Mesendoderm (in vitro differentiated cells): ENCODE measurements at regions not wholly inside any gene's neighbourhood (a gene's known extent, or its start where the extent isn't known, plus 50 kb on each side); places are given as distances from the start of the nearest gene placed in this dataset.

Source experiments
- DNase-seq: peaks from one replicate; pipeline ENCODE4 v3.0.0; 2013
- H2AK5ac ChIP-seq: 2 replicates; pipeline ENCODE4 v1.6.1; 2013; ENCODE audit warnings: low read length, inconsistent platforms
- H2BK120ac ChIP-seq: 2 replicates; pipeline ENCODE4 v1.6.1; 2013; ENCODE audit warnings: low read depth, mild to moderate bottlenecking, low read length, moderate library complexity, mixed read lengths
- H2BK15ac ChIP-seq: replicated peaks from 2 replicates; pipeline ENCODE4 v1.6.1; 2013; ENCODE audit warnings: low read depth, mild to moderate bottlenecking, moderate library complexity
- H2BK5ac ChIP-seq: 2 replicates; pipeline ENCODE4 v1.6.1; 2013; ENCODE audit warnings: low read length, inconsistent platforms
- H3K18ac ChIP-seq: 2 replicates; pipeline ENCODE4 v1.6.1; 2013; ENCODE audit warnings: mild to moderate bottlenecking, low read length, mixed read lengths
- H3K23ac ChIP-seq: one replicate; pipeline ENCODE4 v1.6.1; 2013; ENCODE audit warnings: low read length
- H3K27ac ChIP-seq: 2 replicates; pipeline ENCODE4 v1.5.1; 2013; ENCODE audit warnings: low read depth, mild to moderate bottlenecking, inconsistent platforms, low read length, moderate library complexity
- H3K27me3 ChIP-seq: 2 replicates; pipeline ENCODE4 v1.6.1; 2013; ENCODE audit warnings: low read length, control low read depth, mild to moderate bottlenecking, inconsistent platforms; ENCODE audit not compliant: insufficient read depth, poor library complexity
- H3K36me3 ChIP-seq: 2 replicates; pipeline ENCODE4 v1.6.1; 2013; ENCODE audit warnings: low read length, inconsistent platforms; ENCODE audit not compliant: control insufficient read depth, insufficient read depth
- H3K4ac ChIP-seq: one replicate; pipeline ENCODE4 v1.6.1; 2013; ENCODE audit warnings: low read depth, mild to moderate bottlenecking, low read length, moderate library complexity
- H3K4me1 ChIP-seq: 2 replicates; pipeline ENCODE4 v1.6.1; 2013; ENCODE audit warnings: low read depth, low read length, inconsistent platforms; ENCODE audit not compliant: control insufficient read depth
- H3K4me2 ChIP-seq: 2 replicates; pipeline ENCODE4 v1.6.1; 2013; ENCODE audit warnings: low read length
- H3K4me3 ChIP-seq: 2 replicates; pipeline ENCODE4 v1.5.1; 2013; ENCODE audit warnings: mild to moderate bottlenecking, low read length
- H3K56ac ChIP-seq: one replicate; pipeline ENCODE4 v1.6.1; 2013; ENCODE audit warnings: low read length
- H3K79me1 ChIP-seq: 2 replicates; pipeline ENCODE4 v1.6.1; 2013; ENCODE audit warnings: low read length, inconsistent platforms
- H3K79me2 ChIP-seq: 2 replicates; pipeline ENCODE4 v1.6.1; 2013; ENCODE audit warnings: mild to moderate bottlenecking, low read length; ENCODE audit not compliant: control insufficient read depth, insufficient read depth
- H3K9ac ChIP-seq: 2 replicates; pipeline ENCODE4 v1.6.1; 2013; ENCODE audit warnings: low read length, inconsistent platforms
- H4K5ac ChIP-seq: one replicate; pipeline ENCODE4 v1.6.1; 2013; ENCODE audit warnings: low read length
- H4K8ac ChIP-seq: one replicate; pipeline ENCODE4 v1.6.1; 2013; ENCODE audit warnings: low read depth, mild to moderate bottlenecking, control low read depth, low read length, moderate library complexity
- WGBS: extraction: QIAGEN DNeasy Blood & Tissue Kit; methylation state at CpG from one replicate; pipeline ENCODE4 v1.1.7; 2013; ENCODE audit warnings: low lambda C conversion rate, missing lambda C conversion rate; ENCODE audit not compliant: insufficient coverage; ENCODE audit errors: extremely low coverage; 5-methylcytosine and 5-hydroxymethylcytosine counted together

DNA sequence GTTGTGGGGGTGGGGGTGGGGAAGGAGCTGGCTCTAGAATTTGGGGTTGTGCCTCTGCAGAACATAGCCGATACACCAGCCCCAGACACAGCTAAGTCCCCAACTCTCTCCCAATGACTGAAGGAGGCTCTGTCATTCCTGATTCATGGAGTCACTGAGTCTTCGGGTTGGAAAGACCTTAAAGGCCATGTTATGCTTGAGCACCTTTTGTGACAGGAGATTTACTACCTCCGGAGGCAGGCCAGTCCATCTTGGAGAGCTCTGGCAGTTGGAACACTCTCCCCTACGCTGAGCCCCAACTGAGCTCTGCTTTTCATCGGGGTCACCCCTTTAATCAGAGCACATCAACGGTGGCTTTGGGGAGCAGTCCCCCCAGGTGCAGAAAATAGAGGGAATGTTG lies 284.4 kb upstream of the GJB5 start:
- no peak for DNase-seq
- Histone ChIP-seq H3K36me3 (no peaks in the 10 kb centered on the region), H4K8ac (no peak overlapping the region), H3K56ac (no peak overlapping the region), H3K27ac (no peak overlapping the region), H3K27me3 (no peaks in the 10 kb centered on the region), H2BK120ac (no peak overlapping the region), H3K4me1 (no peaks in the 10 kb centered on the region), H2BK15ac (no peak overlapping the region), H3K23ac (no peak overlapping the region), H3K4me2 (no peak overlapping the region), H3K9ac (no peak overlapping the region), H2BK5ac (no peak overlapping the region), H3K4ac (no peak overlapping the region), H3K18ac (no peak overlapping the region), H4K5ac (no peak overlapping the region), H3K79me1 (no peaks in the 10 kb centered on the region), H2AK5ac (no peak overlapping the region), H3K4me3 (no peak overlapping the region), H3K79me2 (no peaks in the 10 kb centered on the region)
- WGBS = no CpG with 5 or more reads among the region's 6 CpGs

GRCh38 chr1:34474566-34474965 lies 280.3 kb upstream of the GJB5 start:
- H3K27me3 ChIP-seq = no peaks in the 10 kb centered on the region
- no peak overlapping the region for H4K5ac ChIP-seq
- DNase-seq = no peak
- no peak overlapping the region for H2AK5ac ChIP-seq
- H2BK15ac ChIP-seq = no peak overlapping the region
- no peak overlapping the region for H3K23ac ChIP-seq
- no peak overlapping the region for H3K4me3 ChIP-seq
- H3K4me1 ChIP-seq = no peaks in the 10 kb centered on the region
- H3K56ac ChIP-seq = no peak overlapping the region
- no peak overlapping the region for H3K18ac ChIP-seq
- H3K36me3 ChIP-seq = no peaks in the 10 kb centered on the region
- H2BK120ac ChIP-seq = no peak overlapping the region
- no peak overlapping the region for H3K4ac ChIP-seq
- no peak overlapping the region for H3K27ac ChIP-seq
- WGBS = no CpG with 5 or more reads among the region's 5 CpGs
- no peaks in the 10 kb centered on the region for H3K79me1 ChIP-seq
- no peaks in the 10 kb centered on the region for H3K79me2 ChIP-seq
- H3K9ac ChIP-seq = no peak overlapping the region
- H4K8ac ChIP-seq = no peak overlapping the region
- H2BK5ac ChIP-seq = no peak overlapping the region
- no peak overlapping the region for H3K4me2 ChIP-seq

GRCh38 chr1:34476371-34476770 lies 278.5 kb upstream of the GJB5 start:
- no peaks in the 10 kb centered on the region for H3K36me3 ChIP-seq

DNA sequence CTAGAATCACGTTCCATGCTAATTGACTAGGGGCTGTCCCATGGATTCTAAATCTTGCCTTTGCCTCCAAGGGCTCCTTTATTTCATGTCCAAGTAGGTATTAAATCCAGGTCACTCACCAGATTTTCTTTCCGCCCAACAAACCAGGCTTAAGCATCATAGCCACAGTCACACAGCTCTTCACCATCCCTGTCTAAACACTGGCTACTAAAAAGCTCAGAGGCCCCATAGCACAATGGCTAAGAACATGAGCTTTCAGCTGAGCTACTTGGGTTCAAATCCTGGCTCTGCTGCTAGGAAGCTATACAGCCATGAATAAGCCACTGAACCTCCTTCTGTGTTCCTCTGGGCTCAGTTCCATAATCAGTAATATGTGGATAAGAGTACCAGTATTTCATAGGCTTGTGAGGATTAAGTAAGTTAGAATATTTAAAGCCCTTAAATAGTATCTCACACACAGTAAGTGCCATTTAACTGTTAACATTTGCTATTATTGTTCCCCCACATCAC lies 277.2 kb upstream of the GJB5 start:
- H3K27me3 ChIP-seq = no peaks in the 10 kb centered on the region
- no CpG with 5 or more reads among the region's 2 CpGs for WGBS
- H4K5ac ChIP-seq = no peak overlapping the region
- H3K4ac ChIP-seq = no peak overlapping the region
- no peak overlapping the region for H3K4me2 ChIP-seq
- no peak overlapping the region for H3K27ac ChIP-seq
- no peak overlapping the region for H3K56ac ChIP-seq
- H4K8ac ChIP-seq = no peak overlapping the region
- no peaks in the 10 kb centered on the region for H3K79me2 ChIP-seq
- H3K4me3 ChIP-seq = no peak overlapping the region
- H3K79me1 ChIP-seq = no peaks in the 10 kb centered on the region
- no peak overlapping the region for H3K23ac ChIP-seq
- H2BK15ac ChIP-seq = no peak overlapping the region
- no peak overlapping the region for H2BK5ac ChIP-seq
- H3K36me3 ChIP-seq = no peaks in the 10 kb centered on the region
- no peaks in the 10 kb centered on the region for H3K4me1 ChIP-seq
- H2BK120ac ChIP-seq = no peak overlapping the region
- peak; percentile 49 for DNase-seq
- H3K18ac ChIP-seq = no peak overlapping the region
- no peak overlapping the region for H2AK5ac ChIP-seq
- no peak overlapping the region for H3K9ac ChIP-seq

More at GRCh38 chr1:34476371-34476770, 278.5 kb upstream of the GJB5 start:
- Histone ChIP-seq H3K18ac (no peak overlapping the region), H3K4me3 (no peak overlapping the region), H2BK15ac (no peak overlapping the region), H3K4ac (no peak overlapping the region), H3K27ac (no peak overlapping the region), H3K79me1 (no peaks in the 10 kb centered on the region), H3K79me2 (no peaks in the 10 kb centered on the region), H2BK5ac (no peak overlapping the region), H3K4me2 (no peak overlapping the region), H3K56ac (no peak overlapping the region), H3K4me1 (no peaks in the 10 kb centered on the region), H3K9ac (no peak overlapping the region), H4K5ac (no peak overlapping the region), H2BK120ac (no peak overlapping the region), H3K27me3 (no peaks in the 10 kb centered on the region), H2AK5ac (no peak overlapping the region), H3K23ac (no peak overlapping the region), H4K8ac (no peak overlapping the region)
- DNase-seq = no peak
- no CpG with 5 or more reads among the region's 3 CpGs for WGBS

GRCh38 chr1:34478515-34479076 lies 276.3 kb upstream of the GJB5 start:
- Histone ChIP-seq H3K18ac (no peak overlapping the region), H3K4me2 (no peak overlapping the region), H3K4ac (no peak overlapping the region), H4K5ac (no peak overlapping the region), H3K27me3 (no peaks in the 10 kb centered on the region), H3K23ac (no peak overlapping the region), H2BK15ac (no peak overlapping the region), H2BK120ac (no peak overlapping the region), H3K27ac (no peak overlapping the region), H3K79me1 (no peaks in the 10 kb centered on the region), H3K36me3 (no peaks in the 10 kb centered on the region), H3K79me2 (no peaks in the 10 kb centered on the region), H4K8ac (no peak overlapping the region), H3K4me1 (no peaks in the 10 kb centered on the region), H3K4me3 (no peak overlapping the region), H3K9ac (no peak overlapping the region), H2BK5ac (no peak overlapping the region), H3K56ac (no peak overlapping the region), H2AK5ac (no peak overlapping the region)
- DNase-seq = peak; percentile 48
- WGBS = no CpG with 5 or more reads among the region's 3 CpGs

DNA sequence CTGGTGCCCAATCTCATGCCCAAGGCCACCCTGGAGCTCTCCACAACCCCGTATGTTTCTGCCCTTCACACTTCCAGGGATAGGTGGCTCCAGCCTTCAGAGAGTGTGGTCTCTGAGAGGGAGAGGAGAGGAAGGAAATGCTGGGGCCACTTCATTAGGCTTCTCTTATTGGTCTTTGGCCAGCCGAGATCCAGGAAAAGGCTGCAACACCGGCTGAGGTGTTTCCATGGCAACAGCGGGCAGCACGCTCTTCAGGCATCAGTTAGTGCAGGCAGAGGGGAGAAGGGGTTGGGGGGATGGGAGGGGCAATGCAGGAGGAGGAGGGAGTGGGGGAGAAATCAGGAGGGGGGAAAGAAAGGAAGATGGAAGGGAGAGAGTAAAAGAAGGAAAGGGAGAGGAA lies 275.1 kb upstream of the GJB5 start:
- no peak overlapping the region for H4K5ac ChIP-seq
- no peaks in the 10 kb centered on the region for H3K4me1 ChIP-seq
- H2BK15ac ChIP-seq = no peak overlapping the region
- H3K79me2 ChIP-seq = no peaks in the 10 kb centered on the region
- no peaks in the 10 kb centered on the region for H3K36me3 ChIP-seq
- no peak overlapping the region for H4K8ac ChIP-seq
- no peak overlapping the region for H3K4ac ChIP-seq
- no peaks in the 10 kb centered on the region for H3K27me3 ChIP-seq
- WGBS = no CpG with 5 or more reads among the region's 5 CpGs
- no peak overlapping the region for H2BK120ac ChIP-seq
- H2AK5ac ChIP-seq = no peak overlapping the region
- H3K9ac ChIP-seq = no peak overlapping the region
- H3K27ac ChIP-seq = no peak overlapping the region
- H3K18ac ChIP-seq = no peak overlapping the region
- H3K4me3 ChIP-seq = no peak overlapping the region
- no peak overlapping the region for H3K4me2 ChIP-seq
- H2BK5ac ChIP-seq = no peak overlapping the region
- H3K23ac ChIP-seq = no peak overlapping the region
- H3K79me1 ChIP-seq = no peaks in the 10 kb centered on the region
- no peak overlapping the region for H3K56ac ChIP-seq
- DNase-seq = peak; percentile 36
